ENCODE measurements at regions not wholly inside any gene's neighbourhood (a gene's known extent, or its start where the extent isn't known, plus 50 kb on each side); places are given as distances from the start of the nearest gene placed in this dataset.

DNA sequence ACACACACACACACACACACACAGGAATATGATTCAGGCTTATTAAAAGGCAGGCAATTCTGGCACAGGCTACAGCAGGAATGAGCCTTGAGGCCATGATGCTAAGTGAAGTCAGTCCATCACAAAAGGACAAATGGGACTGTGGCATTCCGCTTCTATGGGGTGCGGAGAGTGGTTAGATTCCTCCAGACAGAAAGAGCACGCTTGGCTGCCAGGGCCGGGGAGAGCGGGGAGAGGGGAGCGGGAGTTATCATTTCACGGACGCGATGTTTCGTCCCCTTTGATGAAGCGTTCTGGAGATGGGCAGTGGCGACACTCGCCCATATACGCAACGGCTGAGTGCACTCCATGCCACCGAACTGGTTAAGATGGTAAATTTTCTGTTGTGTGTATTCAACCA is 58.5 kb upstream of the FAM174B start:
- TF ChIP-seq TAF1 (IDR thresholded peaks at IDR 0.05; ENCODE audit: low read depth, low read length) (no peak), SPI1 (IDR thresholded peaks at IDR 0.05; ENCODE audit: low read depth, low read length) (no peak), POLR2A (IDR thresholded peaks at IDR 0.05; ENCODE audit: low read depth, low read length) (no peak)

Measured in GM12891 (cell line).